Aorta (tissue), 5 donors: ENCODE measurements at regions not wholly inside any gene's neighbourhood (a gene's known extent, or its start where the extent isn't known, plus 50 kb on each side); places are given as distances from the start of the nearest gene placed in this dataset.

ENCODE experiments used
- ATAC-seq: fragments of 200-7000 bp; cut with Tn5 transposase; one replicate; pipeline ENCODE4 v1.9.1; 2022; ENCODE audit warnings: moderate library complexity; ENCODE audit not compliant: low FRiP score
- DNase-seq, 2 donors: peaks; one replicate each; pipeline ENCODE4 v3.0.0-alpha.2; 2020
- H3K27ac ChIP-seq, 2 donors: one replicate each; pipeline ENCODE4 v1.5.1; 2013; ENCODE audit warnings: low read length in 2 of 2, mild to moderate bottlenecking in 2 of 2, moderate library complexity in 2 of 2, control low read depth in 1 of 2, inconsistent platforms in 1 of 2, low read depth in 1 of 2
- H3K27me3 ChIP-seq, 2 donors: one replicate each; pipeline ENCODE4 v1.6.1; 2013; ENCODE audit warnings: control low read depth in 1 of 2, low read length in 1 of 2, mild to moderate bottlenecking in 1 of 2, moderate library complexity in 1 of 2; ENCODE audit not compliant: insufficient read depth in 2 of 2, control insufficient read depth in 1 of 2
- H3K36me3 ChIP-seq, 2 donors: one replicate each; pipeline ENCODE4 v1.6.1; 2013; ENCODE audit warnings: control low read depth in 1 of 2, low read length in 1 of 2, mild to moderate bottlenecking in 1 of 2; ENCODE audit not compliant: insufficient read depth in 2 of 2, control insufficient read depth in 1 of 2
- H3K4me1 ChIP-seq, 2 donors: one replicate each; pipeline ENCODE4 v1.6.1; 2013; ENCODE audit warnings: low read length in 2 of 2, control low read depth in 1 of 2, mild to moderate bottlenecking in 1 of 2, moderate library complexity in 1 of 2; ENCODE audit not compliant: insufficient read depth in 2 of 2, control insufficient read depth in 1 of 2
- H3K4me3 ChIP-seq, 2 donors: one replicate each; pipeline ENCODE4 v1.5.1; 2013; ENCODE audit warnings: low read length in 2 of 2, control low read depth in 1 of 2, mild to moderate bottlenecking in 1 of 2
- H3K9me3 ChIP-seq: one replicate; pipeline ENCODE4 v1.6.1; 2013; ENCODE audit warnings: mild to moderate bottlenecking, low read length; ENCODE audit not compliant: control insufficient read depth
- WGBS, 2 donors: extraction: QIAGEN DNeasy Blood & Tissue Kit; methylation state at CpG; one replicate each; pipeline ENCODE4 v1.1.7; 2013; 5-methylcytosine and 5-hydroxymethylcytosine counted together
- intact Hi-C, 2 donors: fragments of 100-400 bp; cut with DNase I; formaldehyde crosslinking; loops; one replicate each; pipeline versions ENCODE4 v1.14.2 to v1.15.0; 2022
- donor health status: healthy with polysubstance abuse.
- donor health status: Bipolar disorder and iron deficiency.
- donor health status: DM: no; HTN: no; CAD: no.
- donor health status: DM: no; HTN: no; CAD: no.
- donor health status: DM: yes; HTN: yes; CAD: no.

DNA sequence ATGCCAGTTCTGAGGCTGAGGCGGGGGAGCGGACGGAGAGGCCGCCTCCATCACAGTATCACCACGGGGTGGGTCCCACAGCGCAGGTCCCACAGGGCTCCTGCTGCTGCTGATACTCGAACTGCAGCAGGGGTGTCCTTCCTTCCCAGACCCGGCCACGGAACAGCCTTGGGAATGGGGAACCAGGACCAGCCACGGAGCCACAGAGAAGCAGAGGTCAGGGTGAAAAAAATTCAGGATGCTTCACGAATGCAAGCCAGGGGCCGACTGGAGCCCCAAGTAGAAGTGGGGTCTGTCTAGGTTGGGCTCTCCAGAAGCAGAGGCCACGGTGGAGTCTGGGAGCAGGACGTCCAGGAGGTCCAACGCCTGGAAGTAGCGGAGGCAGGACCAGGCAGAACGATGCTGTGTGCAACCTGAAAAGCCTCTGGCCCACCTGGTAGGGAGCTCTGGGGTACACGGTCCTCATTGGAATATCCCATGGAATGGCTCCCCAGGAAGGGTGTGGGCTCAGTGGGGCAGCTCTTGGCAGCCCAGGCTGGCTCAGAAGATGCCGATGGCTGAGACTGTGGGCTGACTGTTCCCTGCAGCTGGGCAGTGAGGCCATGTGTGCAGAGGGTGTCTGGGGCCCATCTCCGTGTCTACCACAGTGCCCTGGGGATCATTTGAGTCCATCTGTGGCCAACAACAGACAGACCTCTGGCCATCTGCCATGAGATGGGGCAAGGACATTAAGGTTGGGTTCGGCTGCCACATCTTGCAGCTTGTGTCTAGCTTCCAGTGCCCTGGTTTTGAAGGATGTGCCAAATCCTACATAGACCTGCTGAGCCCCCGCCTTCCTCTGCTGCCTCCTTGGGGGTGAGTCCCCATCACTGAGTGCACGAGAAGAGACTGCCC lies 66.9 kb upstream of the FCN1 start:
- WGBS, 2 donors, result 83 to 84% methylated on average over 23 of the region's 23 CpGs
- Histone ChIP-seq H3K4me1 (no peaks in the 10 kb centered on the region), H3K27me3 (no peaks in the 10 kb centered on the region), H3K36me3 (no peaks in the 10 kb centered on the region), H3K9me3 (peaks cover 8% of the 10 kb centered on the region), H3K4me3 (no peak overlapping the region), H3K27ac (no peak overlapping the region)
- ATAC-seq (no peak), DNase-seq (peak; percentile 39 to 67)
- intact Hi-C loops, result no loop called here

- no peak overlapping the region for H3K4me3 ChIP-seq
- H3K36me3 ChIP-seq, result no peaks in the 10 kb centered on the region
- no peak overlapping the region for H3K27ac ChIP-seq
- ATAC-seq, result no peak
- WGBS, 2 donors, result 90 to 92% methylated on average over 7 of the region's 7 CpGs
- no peak for DNase-seq
- H3K4me1 ChIP-seq, result no peaks in the 10 kb centered on the region
- peaks cover 8% of the 10 kb centered on the region for H3K9me3 ChIP-seq
- intact Hi-C loops, result no loop called here
- no peaks in the 10 kb centered on the region for H3K27me3 ChIP-seq
These were observed 67.7 kb upstream of the FCN1 start for GRCh38 chr9:134985451-134985850.

DNA sequence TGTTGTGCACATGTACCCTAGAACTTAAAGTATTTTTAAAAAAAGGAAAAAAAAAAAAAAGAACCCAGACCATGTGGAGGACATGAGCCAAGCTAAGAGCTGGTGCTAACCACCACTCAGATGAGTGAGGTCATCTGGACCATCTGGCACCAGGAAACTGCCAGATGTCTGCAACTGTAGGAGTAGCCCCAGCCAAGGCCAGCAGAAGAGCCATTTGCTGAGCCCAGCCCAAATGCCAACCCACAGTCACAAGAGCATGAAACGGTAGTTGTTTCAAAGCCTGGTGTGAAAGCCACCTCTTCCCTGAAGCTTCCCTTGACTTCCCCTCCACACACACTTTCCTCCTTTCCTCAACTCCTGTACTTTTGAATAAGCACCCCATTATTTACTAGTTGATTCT lies 69.2 kb upstream of the FCN1 start:
- no peak for DNase-seq
- no peak for ATAC-seq
- Histone ChIP-seq H3K4me1 (no peaks in the 10 kb centered on the region), H3K27me3 (no peaks in the 10 kb centered on the region), H3K4me3 (no peak overlapping the region), H3K27ac (no peak overlapping the region), H3K9me3 (peaks cover 8% of the 10 kb centered on the region), H3K36me3 (no peaks in the 10 kb centered on the region)
- intact Hi-C loops, result no loop called here
- 92 to 97% methylated on average over 1 of the region's 1 CpG for WGBS, 2 donors

- intact Hi-C loops, result no loop called here
- H3K27ac ChIP-seq, result no peak overlapping the region
- H3K27me3 ChIP-seq, result no peaks in the 10 kb centered on the region
- H3K4me1 ChIP-seq, result no peaks in the 10 kb centered on the region
- no peak overlapping the region for H3K4me3 ChIP-seq
- DNase-seq, result peak in 1 of 2 donors; percentile 51
- 74 to 91% methylated on average over 6 of the region's 6 CpGs for WGBS, 2 donors
- no peaks in the 10 kb centered on the region for H3K36me3 ChIP-seq
- H3K9me3 ChIP-seq, result peaks cover 8% of the 10 kb centered on the region
- ATAC-seq, result no peak
These were observed 69.7 kb upstream of the FCN1 start for GRCh38 chr9:134987376-134987775.

DNA sequence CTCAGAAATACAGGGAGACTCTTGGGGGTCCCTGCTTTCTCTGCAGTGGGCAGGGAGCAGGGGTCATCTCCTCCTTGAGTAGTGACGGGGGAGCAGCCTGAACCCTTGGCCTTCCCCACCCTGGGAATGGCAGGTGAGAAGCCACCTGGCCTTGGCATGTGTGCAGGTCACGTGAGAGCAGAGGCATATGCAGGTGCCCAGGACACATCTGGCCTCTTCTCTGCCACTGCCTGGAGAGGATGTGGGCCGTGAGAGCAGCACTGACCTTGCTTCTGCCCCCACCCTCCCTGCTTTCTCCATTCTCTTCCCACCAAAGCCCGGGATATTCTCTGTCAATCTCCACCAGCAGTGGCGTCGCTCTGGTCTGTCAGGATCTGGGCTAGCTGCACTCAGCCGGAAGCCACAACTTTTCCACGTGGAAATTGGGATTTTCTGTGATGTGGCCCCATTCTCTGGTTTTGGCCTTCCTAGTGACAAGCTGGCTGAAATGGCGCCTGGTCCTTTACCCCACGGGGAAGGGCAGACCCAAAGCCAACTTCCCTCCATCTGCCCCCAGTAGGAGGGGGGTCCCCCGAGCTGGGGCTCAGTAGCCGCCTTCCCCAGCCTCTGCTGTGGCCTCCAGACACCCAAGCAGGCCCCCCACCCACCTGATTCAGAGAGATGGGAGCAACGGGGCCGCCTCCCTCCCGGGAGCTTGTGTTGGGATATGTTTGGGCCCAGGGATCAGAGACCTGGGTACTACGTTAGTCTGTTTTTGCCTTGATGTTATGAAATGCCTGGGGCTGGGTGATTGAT lies 70.4 kb upstream of the FCN1 start:
- Histone ChIP-seq H3K27ac (no peak overlapping the region), H3K9me3 (peaks cover 8% of the 10 kb centered on the region), H3K4me1 (no peaks in the 10 kb centered on the region), H3K36me3 (no peaks in the 10 kb centered on the region), H3K27me3 (no peaks in the 10 kb centered on the region), H3K4me3 (no peak overlapping the region)
- DNase-seq (peak; percentile 28 to 55), ATAC-seq (no peak)
- 78 to 83% methylated on average over 16 of the region's 16 CpGs for WGBS, 2 donors
- intact Hi-C loops, result no loop called here

DNA sequence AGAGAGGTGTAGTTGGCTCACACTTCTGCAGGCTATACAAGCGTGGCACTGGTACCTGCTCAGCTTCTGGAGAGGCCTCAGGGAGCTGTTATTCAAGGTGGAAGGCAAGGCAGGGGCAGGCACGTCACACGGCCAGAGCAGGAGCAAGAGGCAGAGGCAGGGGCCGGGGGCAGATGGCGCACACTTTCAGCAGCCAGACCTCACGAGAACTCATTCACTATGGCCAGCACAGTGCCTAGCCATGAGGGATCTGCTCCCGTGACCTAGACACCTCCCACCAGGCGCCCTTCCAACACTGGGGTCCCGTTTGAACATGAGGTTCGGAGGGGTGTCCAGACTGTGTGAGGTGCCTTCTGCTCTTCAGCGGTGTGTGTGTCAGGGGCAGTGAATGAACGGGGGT lies 71.0 kb upstream of the FCN1 start:
- Histone ChIP-seq H3K27ac (no peak overlapping the region), H3K4me3 (no peak overlapping the region), H3K4me1 (no peaks in the 10 kb centered on the region), H3K9me3 (peaks cover 8% of the 10 kb centered on the region), H3K36me3 (no peaks in the 10 kb centered on the region), H3K27me3 (no peaks in the 10 kb centered on the region)
- DNase-seq (peak in 1 of 2 donors; percentile 35), ATAC-seq (no peak)
- intact Hi-C loops, result no loop called here
- WGBS, 2 donors, result 79 to 80% methylated on average over 12 of the region's 12 CpGs

DNA sequence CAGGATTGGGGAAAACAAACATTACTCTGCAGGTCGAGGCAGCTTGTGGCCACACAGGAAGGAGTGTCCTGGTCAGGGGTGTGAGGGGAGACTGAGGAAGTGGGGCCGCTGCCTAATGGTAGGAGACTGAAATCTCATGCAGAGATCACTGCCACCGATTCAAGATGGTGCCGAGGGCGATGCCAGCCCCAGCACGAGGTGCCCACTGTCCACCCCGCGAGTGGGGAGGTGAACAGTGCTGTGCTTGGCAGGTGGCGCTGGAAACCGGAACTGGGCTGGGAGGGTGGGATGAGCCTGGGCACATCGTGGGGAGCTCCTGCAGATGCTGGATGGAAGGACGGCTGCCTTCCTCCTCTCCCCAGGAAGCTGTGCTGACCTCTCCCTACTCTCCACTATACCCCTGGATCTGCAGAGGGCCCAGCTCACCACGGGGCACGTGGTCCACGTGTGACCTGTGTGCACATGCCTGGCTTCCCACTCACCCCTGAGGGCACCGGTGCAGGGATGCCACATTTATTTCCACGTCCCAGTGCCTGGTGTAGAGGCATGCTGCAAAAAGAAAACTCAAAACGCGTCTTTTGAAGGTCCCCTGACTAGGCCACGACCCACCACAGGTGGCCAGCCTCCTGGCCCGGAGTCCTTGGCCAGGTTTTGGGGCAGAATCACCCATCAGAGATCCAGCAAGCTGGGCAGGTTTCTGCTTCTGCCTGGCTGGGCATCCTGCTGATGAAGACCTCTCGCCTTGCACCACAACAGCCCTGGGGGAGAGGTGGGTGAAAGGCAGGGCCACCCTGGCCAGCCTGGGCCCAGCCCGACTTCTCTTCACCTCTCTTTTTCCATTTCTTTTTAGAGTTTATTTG lies 71.7 kb upstream of the FCN1 start:
- intact Hi-C loops, result no loop called here
- Histone ChIP-seq H3K36me3 (no peaks in the 10 kb centered on the region), H3K4me1 (no peaks in the 10 kb centered on the region), H3K4me3 (no peak overlapping the region), H3K9me3 (peaks cover 8% of the 10 kb centered on the region), H3K27me3 (no peaks in the 10 kb centered on the region), H3K27ac (no peak overlapping the region)
- no peak for ATAC-seq
- DNase-seq, result peak; percentile 21 to 55
- WGBS, 2 donors, result 76 to 82% methylated on average over 23 of the region's 23 CpGs
